GM12864 (cell line): ENCODE measurements at regions not wholly inside any gene's neighbourhood (a gene's known extent, or its start where the extent isn't known, plus 50 kb on each side); places are given as distances from the start of the nearest gene placed in this dataset.

ENCODE experiments used
- DNase-seq: peaks from one replicate; pipeline ENCODE4 v3.0.0-alpha.2; 2011; ENCODE audit warnings: low read depth
- H3K4me3 ChIP-seq: 2 replicates; pipeline ENCODE4 v1.5.1; 2011; ENCODE audit warnings: mild to moderate bottlenecking, low read depth, low read length, control low read depth
- CTCF ChIP-seq: IDR thresholded peaks from 2 replicates; pipeline ENCODE4 v1.5.1; 2011; ENCODE audit warnings: low read depth, mild to moderate bottlenecking, moderate library complexity, low read length, control low read depth, inconsistent platforms; ENCODE audit errors: missing control alignments

GRCh38 chr1:223478606-223479005 lies 85.4 kb downstream of the CCDC185 start:
- no peak for DNase-seq
- no peak for TF ChIP-seq CTCF
- no peak overlapping the region for H3K4me3 ChIP-seq

- no peak for DNase-seq
- no peak for TF ChIP-seq CTCF
- H3K4me3 ChIP-seq = no peak overlapping the region
These were observed 86.0 kb downstream of the CCDC185 start for GRCh38 chr1:223479261-223479660.

GRCh38 chr1:223479718-223480425 lies 86.7 kb downstream of the CCDC185 start:
- TF ChIP-seq CTCF = no peak
- H3K4me3 ChIP-seq = no peak overlapping the region
- no peak for DNase-seq

- no peak overlapping the region for H3K4me3 ChIP-seq
- TF ChIP-seq CTCF = no peak
- no peak for DNase-seq
These were observed 88.9 kb downstream of the CCDC185 start for GRCh38 chr1:223482132-223482531.

GRCh38 chr1:223482766-223483165 lies 89.6 kb downstream of the CCDC185 start:
- no peak for DNase-seq
- H3K4me3 ChIP-seq = no peak overlapping the region
- TF ChIP-seq CTCF = no peak

- no peak for DNase-seq
- H3K4me3 ChIP-seq = no peak overlapping the region
- TF ChIP-seq CTCF = no peak
These were observed 90.3 kb downstream of the CCDC185 start for GRCh38 chr1:223483511-223483910.

- no peak for DNase-seq
- TF ChIP-seq CTCF = peak; percentile 27
- H3K4me3 ChIP-seq = no peak overlapping the region
These were observed 93.2 kb downstream of the CCDC185 start for GRCh38 chr1:223486366-223486765.
